GM12892 (cell line): ENCODE measurements at regions not wholly inside any gene's neighbourhood (a gene's known extent, or its start where the extent isn't known, plus 50 kb on each side); places are given as distances from the start of the nearest gene placed in this dataset.

ENCODE experiments used
- POLR2A ChIP-seq: IDR thresholded peaks from 2 replicates; pipeline ENCODE4 v1.6.1; 2011; ENCODE audit warnings: low read depth, low read length, control low read depth
- POLR2AphosphoS5 ChIP-seq: IDR thresholded peaks from 2 replicates; pipeline ENCODE4 v1.6.1; 2011; ENCODE audit warnings: low read depth, low read length, control low read depth
- TAF1 ChIP-seq: IDR thresholded peaks from 2 replicates; pipeline ENCODE4 v1.6.1; 2011; ENCODE audit warnings: low read depth, mild to moderate bottlenecking, control low read depth, low read length, borderline replicate concordance

DNA sequence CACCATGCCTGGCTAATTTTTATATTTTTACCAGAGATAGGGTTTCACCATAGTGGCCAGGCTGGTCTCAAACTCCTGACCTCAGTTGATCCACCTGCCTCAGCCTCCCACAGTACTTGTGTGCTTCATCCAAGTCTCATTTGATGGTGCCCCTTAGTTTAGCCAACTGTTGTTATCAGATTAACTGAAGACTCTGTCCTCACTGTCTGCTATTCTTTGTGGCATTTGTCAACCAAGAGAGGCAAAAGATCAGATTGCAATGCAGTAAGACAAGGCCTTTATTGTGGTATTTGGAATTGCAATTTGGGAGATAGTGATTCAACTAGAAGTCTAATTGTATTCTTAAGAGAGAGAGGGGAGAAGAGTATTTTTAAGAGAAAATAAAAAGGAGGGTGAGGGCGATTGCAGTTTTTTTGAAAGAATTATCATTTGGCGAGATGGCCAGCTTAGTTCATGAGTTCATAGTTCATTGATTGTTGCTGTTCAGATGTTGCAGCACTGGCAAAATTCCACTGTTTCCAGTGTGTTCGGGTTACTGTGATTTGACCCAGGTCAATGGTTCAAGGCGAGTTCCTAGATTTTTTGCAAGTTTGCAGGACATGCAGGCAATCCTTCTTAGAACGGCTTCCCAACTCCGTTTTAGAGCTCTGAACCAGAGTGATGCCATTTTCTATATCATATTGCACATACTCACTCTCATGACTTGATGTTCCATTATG, 1156.9 kb downstream of the CDH9 start:
- TF ChIP-seq TAF1 (no peak), POLR2AphosphoS5 (no peak), POLR2A (no peak)
